ENCODE measurements at regions not wholly inside any gene's neighbourhood (a gene's known extent, or its start where the extent isn't known, plus 50 kb on each side); places are given as distances from the start of the nearest gene placed in this dataset.

DNA sequence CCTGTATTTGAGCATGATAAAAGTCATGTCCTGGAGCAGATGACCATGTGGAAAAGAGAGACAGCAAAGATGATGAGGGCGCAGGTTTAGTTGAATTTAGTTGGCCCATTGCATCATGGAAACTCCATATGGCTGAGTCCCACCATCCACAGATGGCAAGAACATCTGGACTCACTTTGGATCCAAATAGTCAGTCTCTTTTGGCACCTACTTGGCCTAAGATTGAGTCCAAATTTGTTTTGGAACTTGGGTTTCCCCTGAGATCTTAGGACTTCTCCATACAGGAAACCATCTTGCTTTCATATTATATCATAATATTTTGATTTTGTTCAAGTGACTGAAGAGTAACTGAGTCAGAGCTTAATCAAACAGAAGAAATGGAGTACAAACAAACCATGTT lies 217.5 kb downstream of the DRD1 start:
- H4K91ac ChIP-seq (ENCODE audit: low read depth, low read length, poor library complexity): no peak overlapping the region
- no peak overlapping the region for H2BK15ac ChIP-seq (ENCODE audit: low read length)
- no peaks in the 10 kb centered on the region for H3K79me1 ChIP-seq (ENCODE audit: low read depth, low read length)
- H3K23ac ChIP-seq (ENCODE audit: low read depth, low read length, poor library complexity): no peak overlapping the region
- H2AK5ac ChIP-seq (ENCODE audit: low read depth, low read length): no peak overlapping the region
- H3K36me3 ChIP-seq (replicated peaks in 1 of 2; ENCODE audit: control insufficient read depth in 2 of 2, insufficient read depth in 2 of 2, low read length in 2 of 2): no peaks in the 10 kb centered on the region
- H3K18ac ChIP-seq (ENCODE audit: low read length): no peak overlapping the region
- no peaks in the 10 kb centered on the region for H3K9me3 ChIP-seq (replicated peaks in 1 of 2; ENCODE audit: control insufficient read depth in 2 of 2, insufficient read depth in 1 of 2, low read depth in 1 of 2, low read length in 2 of 2)
- no peaks in the 10 kb centered on the region for H3K27me3 ChIP-seq (ENCODE audit: control insufficient read depth in 3 of 3, insufficient read depth in 3 of 3, low read depth in 1 of 3, low read length in 3 of 3)
- H3K4me2 ChIP-seq (ENCODE audit: insufficient read depth, low read length, poor library complexity, severe bottlenecking): no peak overlapping the region
- H4K8ac ChIP-seq (ENCODE audit: low read depth, low read length): no peak overlapping the region
- no peak overlapping the region for H3K4me3 ChIP-seq (ENCODE audit: low read length in 2 of 2)
- DNase-seq (ENCODE audit: low spot score): no peak
- no peak overlapping the region for H3K27ac ChIP-seq (replicated peaks; ENCODE audit: low read length)
- H2BK5ac ChIP-seq (ENCODE audit: low read length): no peak overlapping the region
- no CpG with 5 or more reads among the region's 1 CpG for WGBS, 2 donors (ENCODE audit: extremely low coverage in 2 of 2, insufficient read length in 2 of 2, insufficient replicate concordance in 1 of 2)
- H3K9ac ChIP-seq (ENCODE audit: low read depth, low read length, poor library complexity): no peak overlapping the region
- no peak overlapping the region for H2BK120ac ChIP-seq (ENCODE audit: low read depth, low read length)
- H3K4me1 ChIP-seq (ENCODE audit: control insufficient read depth in 2 of 2, insufficient read depth in 1 of 2, low read depth in 1 of 2, low read length in 2 of 2): peaks cover 0 to 7% of the 10 kb centered on the region in 2 donors
- H3K4ac ChIP-seq (ENCODE audit: low read length): no peak overlapping the region
- H3K14ac ChIP-seq (ENCODE audit: low read length): no peak overlapping the region
- no peak overlapping the region for H2BK12ac ChIP-seq (ENCODE audit: low read length)
- no peak overlapping the region for H2AFZ ChIP-seq (ENCODE audit: low read length)

DNA sequence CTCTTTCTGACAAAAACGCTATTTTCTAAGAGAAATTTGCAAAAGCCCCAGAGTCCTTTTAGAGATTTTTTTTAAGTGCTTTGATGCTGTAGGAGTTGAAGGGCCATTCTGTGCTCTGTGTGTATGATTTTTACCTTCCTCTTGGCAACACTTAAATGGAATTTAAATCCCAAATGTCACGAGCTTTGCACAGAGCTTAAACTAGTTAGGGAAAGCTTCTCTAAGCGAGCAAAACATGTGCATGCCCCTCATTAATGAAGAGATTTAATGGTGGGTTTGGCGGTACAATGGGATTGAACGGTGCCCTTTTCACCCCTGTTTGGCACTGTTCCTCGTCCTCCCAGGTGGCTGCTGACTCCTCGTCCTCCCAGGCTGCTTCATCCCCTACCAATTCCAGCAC lies 220.7 kb downstream of the DRD1 start:
- H3K4me1 ChIP-seq (ENCODE audit: control insufficient read depth in 2 of 2, insufficient read depth in 1 of 2, low read depth in 1 of 2, low read length in 2 of 2): peaks cover 0 to 7% of the 10 kb centered on the region in 2 donors
- H2AFZ ChIP-seq (ENCODE audit: low read length): no peak overlapping the region
- H3K36me3 ChIP-seq (replicated peaks in 1 of 2; ENCODE audit: control insufficient read depth in 2 of 2, insufficient read depth in 2 of 2, low read length in 2 of 2): no peaks in the 10 kb centered on the region
- H3K79me1 ChIP-seq (ENCODE audit: low read depth, low read length): no peaks in the 10 kb centered on the region
- no peaks in the 10 kb centered on the region for H3K9me3 ChIP-seq (replicated peaks in 1 of 2; ENCODE audit: control insufficient read depth in 2 of 2, insufficient read depth in 1 of 2, low read depth in 1 of 2, low read length in 2 of 2)
- H3K4ac ChIP-seq (ENCODE audit: low read length): no peak overlapping the region
- no peak overlapping the region for H3K18ac ChIP-seq (ENCODE audit: low read length)
- peak overlapping the region; percentile 41 for H3K27ac ChIP-seq (replicated peaks; ENCODE audit: low read length)
- no CpG with 5 or more reads among the region's 7 CpGs for WGBS, 2 donors (ENCODE audit: extremely low coverage in 2 of 2, insufficient read length in 2 of 2, insufficient replicate concordance in 1 of 2)
- H3K4me2 ChIP-seq (ENCODE audit: insufficient read depth, low read length, poor library complexity, severe bottlenecking): no peak overlapping the region
- H3K27me3 ChIP-seq (ENCODE audit: control insufficient read depth in 3 of 3, insufficient read depth in 3 of 3, low read depth in 1 of 3, low read length in 3 of 3): no peaks in the 10 kb centered on the region
- H2AK5ac ChIP-seq (ENCODE audit: low read depth, low read length): no peak overlapping the region
- no peak overlapping the region for H2BK120ac ChIP-seq (ENCODE audit: low read depth, low read length)
- H2BK12ac ChIP-seq (ENCODE audit: low read length): no peak overlapping the region
- no peak overlapping the region for H4K91ac ChIP-seq (ENCODE audit: low read depth, low read length, poor library complexity)
- no peak overlapping the region for H3K14ac ChIP-seq (ENCODE audit: low read length)
- H3K4me3 ChIP-seq (ENCODE audit: low read length in 2 of 2): no peak overlapping the region
- H2BK15ac ChIP-seq (ENCODE audit: low read length): no peak overlapping the region
- DNase-seq (ENCODE audit: low spot score): no peak
- H3K23ac ChIP-seq (ENCODE audit: low read depth, low read length, poor library complexity): no peak overlapping the region
- H4K8ac ChIP-seq (ENCODE audit: low read depth, low read length): no peak overlapping the region
- no peak overlapping the region for H3K9ac ChIP-seq (ENCODE audit: low read depth, low read length, poor library complexity)
- no peak overlapping the region for H2BK5ac ChIP-seq (ENCODE audit: low read length)

DNA sequence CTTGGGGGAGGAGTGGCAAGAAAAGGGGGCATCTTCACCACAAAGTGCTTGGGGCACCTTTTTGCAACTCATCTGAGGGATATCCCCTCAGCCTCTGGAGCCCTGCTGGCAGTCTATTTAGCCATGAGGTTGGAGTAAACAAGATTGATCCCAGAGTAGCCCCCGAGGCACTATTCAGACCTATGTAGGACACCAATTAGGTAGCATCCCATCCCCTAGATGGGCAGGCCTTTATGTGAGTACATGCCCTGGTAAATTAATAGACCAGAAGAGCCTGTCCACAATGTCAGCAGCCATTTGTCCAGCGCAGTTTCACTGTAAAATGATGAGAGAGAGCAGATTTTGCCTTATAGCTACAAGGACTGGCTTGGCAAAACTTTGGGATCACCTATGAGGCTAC lies 221.4 kb downstream of the DRD1 start:
- no peaks in the 10 kb centered on the region for H3K79me1 ChIP-seq (ENCODE audit: low read depth, low read length)
- H3K18ac ChIP-seq (ENCODE audit: low read length): peak overlapping the region; percentile 41
- no peak for DNase-seq (ENCODE audit: low spot score)
- no peaks in the 10 kb centered on the region for H3K36me3 ChIP-seq (replicated peaks in 1 of 2; ENCODE audit: control insufficient read depth in 2 of 2, insufficient read depth in 2 of 2, low read length in 2 of 2)
- no peak overlapping the region for H3K9ac ChIP-seq (ENCODE audit: low read depth, low read length, poor library complexity)
- H2BK5ac ChIP-seq (ENCODE audit: low read length): no peak overlapping the region
- no peaks in the 10 kb centered on the region for H3K9me3 ChIP-seq (replicated peaks in 1 of 2; ENCODE audit: control insufficient read depth in 2 of 2, insufficient read depth in 1 of 2, low read depth in 1 of 2, low read length in 2 of 2)
- no peak overlapping the region for H3K23ac ChIP-seq (ENCODE audit: low read depth, low read length, poor library complexity)
- no peak overlapping the region for H3K14ac ChIP-seq (ENCODE audit: low read length)
- no peaks in the 10 kb centered on the region for H3K27me3 ChIP-seq (ENCODE audit: control insufficient read depth in 3 of 3, insufficient read depth in 3 of 3, low read depth in 1 of 3, low read length in 3 of 3)
- H3K4me2 ChIP-seq (ENCODE audit: insufficient read depth, low read length, poor library complexity, severe bottlenecking): no peak overlapping the region
- no peak overlapping the region for H4K91ac ChIP-seq (ENCODE audit: low read depth, low read length, poor library complexity)
- WGBS, 2 donors (ENCODE audit: extremely low coverage in 2 of 2, insufficient read length in 2 of 2, insufficient replicate concordance in 1 of 2): no CpG with 5 or more reads among the region's 2 CpGs
- no peak overlapping the region for H3K4ac ChIP-seq (ENCODE audit: low read length)
- H2AK5ac ChIP-seq (ENCODE audit: low read depth, low read length): no peak overlapping the region
- H2BK120ac ChIP-seq (ENCODE audit: low read depth, low read length): no peak overlapping the region
- H3K4me1 ChIP-seq (ENCODE audit: control insufficient read depth in 2 of 2, insufficient read depth in 1 of 2, low read depth in 1 of 2, low read length in 2 of 2): peaks cover 0 to 7% of the 10 kb centered on the region in 2 donors
- no peak overlapping the region for H2AFZ ChIP-seq (ENCODE audit: low read length)
- H3K4me3 ChIP-seq (ENCODE audit: low read length in 2 of 2): no peak overlapping the region
- H3K27ac ChIP-seq (replicated peaks; ENCODE audit: low read length): no peak overlapping the region
- no peak overlapping the region for H4K8ac ChIP-seq (ENCODE audit: low read depth, low read length)
- no peak overlapping the region for H2BK12ac ChIP-seq (ENCODE audit: low read length)
- H2BK15ac ChIP-seq (ENCODE audit: low read length): no peak overlapping the region

DNA sequence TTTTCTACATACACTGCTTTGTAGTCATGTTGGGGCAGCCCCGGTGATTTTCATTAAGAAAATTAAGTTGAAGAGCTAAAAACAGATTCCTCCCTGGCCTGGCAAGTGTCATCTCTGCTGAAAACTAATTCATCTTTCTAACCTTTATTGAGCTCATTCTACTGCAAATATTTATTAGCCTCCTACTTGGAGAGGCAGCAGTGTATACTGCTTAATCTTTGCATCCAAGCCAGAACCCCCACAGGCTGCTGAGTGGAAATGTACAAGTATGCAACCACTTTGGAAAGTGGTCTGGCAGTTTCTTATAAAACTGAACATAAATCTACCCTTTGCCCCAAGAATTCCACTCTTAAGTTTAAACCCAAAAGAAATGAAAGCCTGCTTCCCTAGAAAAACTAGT lies 223.4 kb downstream of the DRD1 start:
- Histone ChIP-seq H3K4me1 (ENCODE audit: control insufficient read depth in 2 of 2, insufficient read depth in 1 of 2, low read depth in 1 of 2, low read length in 2 of 2) (peaks cover 0 to 12% of the 10 kb centered on the region in 2 donors), H3K18ac (ENCODE audit: low read length) (no peak overlapping the region), H3K79me1 (ENCODE audit: low read depth, low read length) (no peaks in the 10 kb centered on the region), H3K36me3 (replicated peaks in 1 of 2; ENCODE audit: control insufficient read depth in 2 of 2, insufficient read depth in 2 of 2, low read length in 2 of 2) (no peaks in the 10 kb centered on the region), H2AFZ (ENCODE audit: low read length) (no peak overlapping the region), H3K4ac (ENCODE audit: low read length) (no peak overlapping the region), H3K27me3 (ENCODE audit: control insufficient read depth in 3 of 3, insufficient read depth in 3 of 3, low read depth in 1 of 3, low read length in 3 of 3) (no peaks in the 10 kb centered on the region), H3K27ac (replicated peaks; ENCODE audit: low read length) (no peak overlapping the region), H3K9me3 (replicated peaks in 1 of 2; ENCODE audit: control insufficient read depth in 2 of 2, insufficient read depth in 1 of 2, low read depth in 1 of 2, low read length in 2 of 2) (no peaks in the 10 kb centered on the region), H3K14ac (ENCODE audit: low read length) (no peak overlapping the region), H4K8ac (ENCODE audit: low read depth, low read length) (no peak overlapping the region), H2BK12ac (ENCODE audit: low read length) (no peak overlapping the region), H3K9ac (ENCODE audit: low read depth, low read length, poor library complexity) (no peak overlapping the region), H3K4me3 (ENCODE audit: low read length in 2 of 2) (no peak overlapping the region), H2BK120ac (ENCODE audit: low read depth, low read length) (no peak overlapping the region), H2AK5ac (ENCODE audit: low read depth, low read length) (no peak overlapping the region), H2BK15ac (ENCODE audit: low read length) (no peak overlapping the region), H3K4me2 (ENCODE audit: insufficient read depth, low read length, poor library complexity, severe bottlenecking) (no peak overlapping the region), H3K23ac (ENCODE audit: low read depth, low read length, poor library complexity) (no peak overlapping the region), H2BK5ac (ENCODE audit: low read length) (no peak overlapping the region), H4K91ac (ENCODE audit: low read depth, low read length, poor library complexity) (no peak overlapping the region)
- WGBS, 2 donors (ENCODE audit: extremely low coverage in 2 of 2, insufficient read length in 2 of 2, insufficient replicate concordance in 1 of 2): no CpG with 5 or more reads among the region's 1 CpG
- no peak for DNase-seq (ENCODE audit: low spot score)

All from neuronal stem cell (in vitro differentiated cells).